Testis (tissue), 2 donors: ENCODE measurements at regions not wholly inside any gene's neighbourhood (a gene's known extent, or its start where the extent isn't known, plus 50 kb on each side); places are given as distances from the start of the nearest gene placed in this dataset.

ENCODE experiments used
- POLR2A ChIP-seq: fragments of 450-650 bp; IDR thresholded peaks from one replicate; pipeline ENCODE4 v1.6.1; 2017; ENCODE audit warnings: antibody characterized with exemption, mild to moderate bottlenecking, moderate library complexity
- TF ChIP-seq, protein P1 (sequence below), 3 experiments: fragments of 450-650 bp in 2 of 3; fragments of 200-600 bp in 1 of 3; sonication (generic) in 1 of 3; IDR thresholded peaks; one replicate each; pipeline ENCODE4 v1.5.1; 2016 to 2019; ENCODE audit warnings: antibody characterized with exemption in 3 of 3, mild to moderate bottlenecking in 2 of 3, moderate library complexity in 1 of 3

DNA sequence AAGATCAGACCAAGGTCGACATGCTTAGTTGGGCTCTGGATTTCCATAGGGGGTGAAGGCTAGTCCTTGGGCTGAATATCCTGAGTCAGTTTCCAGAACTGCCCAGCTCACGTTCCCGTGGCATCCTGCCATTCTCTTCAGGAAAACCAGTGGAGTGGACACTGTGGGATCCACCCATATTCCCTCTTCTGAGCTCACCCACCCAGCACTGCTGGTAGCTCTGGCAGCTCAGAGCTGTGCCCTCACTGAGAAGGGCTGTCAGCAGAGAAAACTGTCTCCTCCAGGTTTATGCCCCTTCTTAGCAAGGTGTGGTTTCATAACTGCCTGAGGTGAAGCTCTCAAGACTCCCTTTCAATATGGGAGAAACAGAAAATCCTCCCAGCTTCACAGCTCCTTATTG is 111.7 kb downstream of the GGTLC2 start:
- TF ChIP-seq POLR2A: no peak
- TF ChIP-seq, protein P1, sequence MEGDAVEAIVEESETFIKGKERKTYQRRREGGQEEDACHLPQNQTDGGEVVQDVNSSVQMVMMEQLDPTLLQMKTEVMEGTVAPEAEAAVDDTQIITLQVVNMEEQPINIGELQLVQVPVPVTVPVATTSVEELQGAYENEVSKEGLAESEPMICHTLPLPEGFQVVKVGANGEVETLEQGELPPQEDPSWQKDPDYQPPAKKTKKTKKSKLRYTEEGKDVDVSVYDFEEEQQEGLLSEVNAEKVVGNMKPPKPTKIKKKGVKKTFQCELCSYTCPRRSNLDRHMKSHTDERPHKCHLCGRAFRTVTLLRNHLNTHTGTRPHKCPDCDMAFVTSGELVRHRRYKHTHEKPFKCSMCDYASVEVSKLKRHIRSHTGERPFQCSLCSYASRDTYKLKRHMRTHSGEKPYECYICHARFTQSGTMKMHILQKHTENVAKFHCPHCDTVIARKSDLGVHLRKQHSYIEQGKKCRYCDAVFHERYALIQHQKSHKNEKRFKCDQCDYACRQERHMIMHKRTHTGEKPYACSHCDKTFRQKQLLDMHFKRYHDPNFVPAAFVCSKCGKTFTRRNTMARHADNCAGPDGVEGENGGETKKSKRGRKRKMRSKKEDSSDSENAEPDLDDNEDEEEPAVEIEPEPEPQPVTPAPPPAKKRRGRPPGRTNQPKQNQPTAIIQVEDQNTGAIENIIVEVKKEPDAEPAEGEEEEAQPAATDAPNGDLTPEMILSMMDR (IDR thresholded peaks at IDR 0.05): no peak
